Umbilical cord (tissue), 1 donor: ENCODE measurements at regions not wholly inside any gene's neighbourhood (a gene's known extent, or its start where the extent isn't known, plus 50 kb on each side); places are given as distances from the start of the nearest gene placed in this dataset.
"Not testable (repeated sequence)": the region's sequence is repeated elsewhere in the genome, so short reads cannot be mapped to it uniquely, and the experiment has no call there.

Source experiments
- DNase-seq: peaks from one replicate; pipeline ENCODE4 v3.0.0-alpha.2; 2015; ENCODE audit warnings: low spot score

GRCh38 chr2:185381631-185382030 is 357.0 kb upstream of the FSIP2 start:
- DNase-seq = no peak

GRCh38 chr2:185384822-185385560 is 353.6 kb upstream of the FSIP2 start:
- DNase-seq = no peak

DNA sequence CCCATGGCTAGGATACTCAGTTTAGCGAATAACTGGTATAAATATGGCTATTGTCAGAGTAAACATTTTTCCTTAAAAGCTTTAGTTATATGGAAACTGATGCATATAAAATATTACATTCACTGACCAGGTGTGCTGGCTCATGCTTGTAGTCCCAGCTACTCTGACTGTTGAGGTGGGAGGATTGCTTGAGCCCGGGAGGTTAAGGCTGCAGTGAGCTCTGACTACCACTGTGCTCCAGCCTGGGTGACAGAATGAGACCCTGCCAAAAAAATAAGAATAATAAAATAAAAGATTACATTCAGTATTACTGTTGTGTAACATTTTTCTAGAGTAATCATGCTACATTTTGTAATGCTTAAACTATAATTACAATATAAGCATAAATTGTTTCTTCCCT is 350.4 kb upstream of the FSIP2 start:
- no peak for DNase-seq

GRCh38 chr2:185391543-185391942 is 347.1 kb upstream of the FSIP2 start:
- DNase-seq = no peak

DNA sequence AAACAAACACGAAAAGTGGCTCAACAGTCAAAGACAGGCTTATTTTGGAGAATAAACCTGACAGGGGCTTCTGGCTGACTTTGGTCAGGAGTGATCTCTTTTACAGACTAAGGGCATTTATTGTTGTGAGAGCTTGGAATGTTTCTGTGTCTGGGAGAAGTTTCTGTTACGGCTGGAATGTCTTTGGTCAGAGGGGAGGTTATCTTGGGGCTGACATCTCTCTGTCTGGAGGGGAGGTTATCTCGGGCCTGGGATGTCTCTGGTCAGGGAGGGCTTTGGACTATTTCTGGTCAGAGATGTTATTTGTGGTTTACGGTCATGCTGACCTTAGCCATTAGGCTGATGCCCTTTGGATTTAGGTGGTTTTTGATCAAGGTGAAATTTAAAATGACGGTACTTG is 345.5 kb upstream of the FSIP2 start:
- no peak for DNase-seq

DNA sequence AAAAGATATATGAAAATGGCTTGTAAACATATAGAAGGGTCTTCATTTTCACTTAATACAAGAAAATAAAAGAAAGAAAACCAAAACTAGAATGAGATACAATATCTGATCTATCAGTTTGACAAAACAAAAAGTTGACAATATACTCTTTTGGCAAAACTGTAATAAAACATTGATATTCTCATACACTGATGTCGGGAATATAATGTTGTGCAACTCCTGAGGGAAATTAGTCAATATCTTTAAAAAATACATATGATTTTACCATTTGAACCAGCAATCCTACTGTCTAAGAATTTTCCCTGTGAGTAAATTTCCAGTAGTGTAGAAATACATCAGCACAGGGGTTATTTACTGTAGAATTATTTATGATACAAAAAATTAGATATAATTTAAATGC is 336.1 kb upstream of the FSIP2 start:
- no peak for DNase-seq

DNA sequence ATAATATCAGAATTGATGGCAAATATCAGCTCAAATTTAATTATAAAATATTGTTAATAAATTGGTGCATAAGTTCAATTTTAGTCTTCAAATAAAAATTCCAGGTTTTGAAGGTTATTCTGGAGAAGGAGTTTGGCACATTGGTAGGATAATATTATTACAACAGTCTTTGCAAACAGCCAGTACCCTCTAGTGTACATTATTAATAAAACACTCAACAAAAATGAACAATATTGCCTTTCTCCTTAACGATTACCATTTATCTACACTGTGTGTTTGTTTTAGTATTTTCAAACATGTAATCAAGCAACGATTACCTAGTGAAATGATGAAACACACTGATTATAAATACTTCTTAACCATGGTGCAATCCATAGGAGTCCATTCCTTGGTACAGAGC is 334.0 kb upstream of the FSIP2 start:
- no peak for DNase-seq

GRCh38 chr2:185417111-185417510 is 321.5 kb upstream of the FSIP2 start:
- DNase-seq = no peak

DNA sequence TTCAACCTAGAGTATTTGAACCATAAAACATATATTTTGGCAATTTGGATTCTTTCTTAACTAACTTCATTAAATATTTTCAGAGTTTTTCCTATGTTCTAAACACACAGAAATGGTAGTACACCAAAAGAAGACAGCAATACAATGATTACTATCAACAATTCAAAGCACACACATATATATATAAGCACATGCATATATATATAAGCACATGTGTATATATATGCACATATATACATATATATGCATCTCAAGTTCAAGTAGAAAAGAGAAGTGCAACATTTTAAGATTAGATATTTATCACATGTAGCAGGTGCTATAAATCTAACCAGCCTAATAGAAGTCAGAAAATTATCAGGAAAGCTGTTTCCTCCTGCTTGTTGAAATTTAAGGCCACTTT is 320.9 kb upstream of the FSIP2 start:
- no peak for DNase-seq

GRCh38 chr2:185424958-185425629 is 313.5 kb upstream of the FSIP2 start:
- not testable (repeated sequence) for DNase-seq

- no peak for DNase-seq
Measured at GRCh38 chr2:185428000-185428399, 310.6 kb upstream of the FSIP2 start.

DNA sequence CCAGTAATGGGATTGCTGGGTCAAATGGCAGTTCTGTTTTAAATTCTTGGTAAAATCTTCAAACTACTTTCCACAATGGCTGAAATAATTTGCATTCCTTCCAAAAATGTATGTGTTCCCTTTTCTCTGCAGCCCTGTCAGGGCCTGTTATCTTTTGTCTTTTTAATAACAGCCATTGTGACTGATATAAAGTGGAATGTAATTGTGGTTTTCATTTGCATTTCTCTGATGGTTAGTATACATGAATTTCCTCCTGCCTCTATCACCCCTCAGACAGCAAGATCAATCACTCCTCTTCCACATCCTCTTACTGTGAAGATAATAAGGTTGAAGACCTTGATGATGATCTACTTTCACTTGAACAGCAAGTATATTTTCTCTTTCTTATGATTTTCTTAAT is 304.8 kb upstream of the FSIP2 start:
- DNase-seq = no peak

GRCh38 chr2:185436787-185437372 is 301.7 kb upstream of the FSIP2 start:
- no peak for DNase-seq

- DNase-seq = no peak
Measured at GRCh38 chr2:185441486-185442005, 297.1 kb upstream of the FSIP2 start.

DNA sequence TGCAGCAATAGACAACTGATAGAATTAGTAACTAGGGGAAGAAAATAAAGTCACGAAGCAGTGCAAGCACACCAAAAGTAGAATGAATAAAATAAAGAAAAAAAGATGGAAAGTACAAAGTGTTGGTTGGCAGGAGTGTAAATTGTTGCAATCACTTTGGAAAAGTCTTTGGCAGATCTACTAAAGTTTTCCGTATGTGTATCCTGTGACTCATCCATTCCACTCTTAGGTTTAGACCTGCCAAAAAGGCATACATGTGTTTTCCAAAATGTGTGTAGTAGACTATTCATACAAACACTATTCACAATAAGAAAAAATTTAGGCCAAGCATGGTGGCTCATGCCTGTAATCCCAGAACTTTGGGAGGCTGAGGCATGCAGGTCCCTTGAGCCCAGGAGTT is 282.1 kb upstream of the FSIP2 start:
- DNase-seq = no peak

GRCh38 chr2:185463481-185463880 is 275.1 kb upstream of the FSIP2 start:
- DNase-seq = no peak

GRCh38 chr2:185466915-185467314 is 271.7 kb upstream of the FSIP2 start:
- no peak for DNase-seq

DNA sequence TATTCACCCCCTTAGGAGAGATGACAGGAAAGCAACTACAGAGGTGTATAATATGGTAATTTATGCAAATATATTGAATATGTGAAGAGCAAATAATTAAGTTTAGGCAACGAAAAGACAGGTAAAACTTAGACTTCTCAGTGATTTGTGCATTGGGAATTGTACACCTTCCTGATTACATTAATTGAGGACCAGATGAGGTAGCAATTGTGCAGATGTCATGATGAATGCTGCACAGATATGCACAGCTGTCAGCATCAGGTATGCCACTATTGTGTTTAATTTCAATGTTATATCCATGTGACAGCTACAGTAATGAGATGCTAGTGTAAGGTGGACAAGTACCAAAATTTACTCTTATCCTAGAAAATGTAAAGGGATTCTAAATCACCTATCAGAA is 267.2 kb upstream of the FSIP2 start:
- no peak for DNase-seq

GRCh38 chr2:185472574-185472973 is 266.0 kb upstream of the FSIP2 start:
- DNase-seq = no peak

GRCh38 chr2:185473838-185474237 is 264.8 kb upstream of the FSIP2 start:
- DNase-seq = no peak

DNA sequence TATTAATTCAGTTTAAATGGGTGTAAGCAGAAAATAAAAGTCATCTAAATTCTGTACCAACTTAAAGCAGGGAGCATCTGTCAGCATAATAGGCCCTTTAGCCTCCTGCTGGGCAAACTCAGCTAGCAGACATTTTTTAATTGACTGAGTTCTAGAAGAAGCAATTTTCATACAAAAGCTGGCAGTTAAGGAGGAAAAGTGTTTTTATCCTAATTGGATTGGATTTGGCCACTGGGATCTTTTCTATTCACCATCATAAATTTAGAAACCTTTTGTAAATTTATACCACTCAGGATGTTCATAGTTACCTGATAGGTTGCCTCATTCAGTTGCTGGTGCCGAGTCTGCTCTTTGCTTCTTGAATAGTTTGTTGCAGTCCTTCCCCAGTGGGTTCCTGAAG is 262.7 kb upstream of the FSIP2 start:
- DNase-seq = no peak

GRCh38 chr2:185477452-185477851 is 261.2 kb upstream of the FSIP2 start:
- DNase-seq = no peak

DNA sequence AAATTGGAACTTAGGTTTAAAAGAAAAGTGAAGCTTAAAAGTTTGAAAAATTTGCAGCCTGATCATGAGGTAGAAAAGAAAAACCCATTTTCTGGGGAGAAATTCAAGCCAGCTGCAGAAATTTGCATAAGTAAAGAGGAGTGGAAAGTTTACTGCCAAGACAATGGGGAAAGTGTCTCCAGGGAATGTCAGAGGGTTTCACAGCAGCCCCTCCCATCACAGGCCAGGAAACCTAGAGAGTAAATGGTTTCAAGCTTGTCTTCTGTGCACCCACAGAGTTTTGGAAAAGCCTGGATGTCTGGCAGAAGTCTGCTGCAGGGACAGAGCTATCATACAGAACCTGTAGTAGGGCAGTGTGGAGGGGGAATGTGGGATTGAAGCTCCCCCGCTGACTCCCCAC is 254.0 kb upstream of the FSIP2 start:
- no peak for DNase-seq
